HG02610 (cell line): ENCODE measurements at regions not wholly inside any gene's neighbourhood (a gene's known extent, or its start where the extent isn't known, plus 50 kb on each side); places are given as distances from the start of the nearest gene placed in this dataset.
"Not testable (repeated sequence)": the region's sequence is repeated elsewhere in the genome, so short reads cannot be mapped to it uniquely, and the experiment has no call there.

ENCODE experiments used
- ATAC-seq: cut with Tn5 transposase; IDR thresholded peaks from one replicate; pipeline ENCODE4 v1.9.1; 2021; ENCODE audit warnings: mild to moderate bottlenecking, moderate library complexity; ENCODE audit not compliant: unreplicated experiment

GRCh38 chr4:49226216-49226866, 240.3 kb downstream of the CWH43 start:
- not testable (repeated sequence) for ATAC-seq

- not testable (repeated sequence) for ATAC-seq
Measured at GRCh38 chr4:49227941-49228340, 241.9 kb downstream of the CWH43 start.

- ATAC-seq: not testable (repeated sequence)
Measured at GRCh38 chr4:49229243-49229642, 243.2 kb downstream of the CWH43 start.

- not testable (repeated sequence) for ATAC-seq
Measured at GRCh38 chr4:49229713-49230112, 243.6 kb downstream of the CWH43 start.

GRCh38 chr4:49233346-49233745, 247.3 kb downstream of the CWH43 start:
- ATAC-seq: not testable (repeated sequence)

GRCh38 chr4:49233749-49234148, 247.7 kb downstream of the CWH43 start:
- not testable (repeated sequence) for ATAC-seq

GRCh38 chr4:49234382-49234781, 248.3 kb downstream of the CWH43 start:
- not testable (repeated sequence) for ATAC-seq

- not testable (repeated sequence) for ATAC-seq
Measured at GRCh38 chr4:49235413-49236160, 249.5 kb downstream of the CWH43 start.

- not testable (repeated sequence) for ATAC-seq
Measured at GRCh38 chr4:49236474-49236873, 250.4 kb downstream of the CWH43 start.

GRCh38 chr4:49241295-49241694, 255.2 kb downstream of the CWH43 start:
- ATAC-seq: not testable (repeated sequence)

- ATAC-seq: not testable (repeated sequence)
Measured at GRCh38 chr4:49262786-49263185, 276.7 kb downstream of the CWH43 start.

- ATAC-seq: not testable (repeated sequence)
Measured at GRCh38 chr4:49270435-49270834, 284.4 kb downstream of the CWH43 start.

GRCh38 chr4:49270912-49271311, 284.8 kb downstream of the CWH43 start:
- not testable (repeated sequence) for ATAC-seq

GRCh38 chr4:49285905-49286304, 299.8 kb downstream of the CWH43 start:
- ATAC-seq: not testable (repeated sequence)

- ATAC-seq: not testable (repeated sequence)
Measured at GRCh38 chr4:49286926-49287745, 301.1 kb downstream of the CWH43 start.

GRCh38 chr4:49287893-49288292, 301.8 kb downstream of the CWH43 start:
- not testable (repeated sequence) for ATAC-seq

- ATAC-seq: not testable (repeated sequence)
Measured at GRCh38 chr4:49288796-49289195, 302.7 kb downstream of the CWH43 start.

GRCh38 chr4:49314815-49315214, 328.7 kb downstream of the CWH43 start:
- not testable (repeated sequence) for ATAC-seq

GRCh38 chr4:49320725-49321410, 334.8 kb downstream of the CWH43 start:
- not testable (repeated sequence) for ATAC-seq

- ATAC-seq: not testable (repeated sequence)
Measured at GRCh38 chr4:49321511-49322300, 335.6 kb downstream of the CWH43 start.
